ENCODE measurements at regions not wholly inside any gene's neighbourhood (a gene's known extent, or its start where the extent isn't known, plus 50 kb on each side); places are given as distances from the start of the nearest gene placed in this dataset.

DNA sequence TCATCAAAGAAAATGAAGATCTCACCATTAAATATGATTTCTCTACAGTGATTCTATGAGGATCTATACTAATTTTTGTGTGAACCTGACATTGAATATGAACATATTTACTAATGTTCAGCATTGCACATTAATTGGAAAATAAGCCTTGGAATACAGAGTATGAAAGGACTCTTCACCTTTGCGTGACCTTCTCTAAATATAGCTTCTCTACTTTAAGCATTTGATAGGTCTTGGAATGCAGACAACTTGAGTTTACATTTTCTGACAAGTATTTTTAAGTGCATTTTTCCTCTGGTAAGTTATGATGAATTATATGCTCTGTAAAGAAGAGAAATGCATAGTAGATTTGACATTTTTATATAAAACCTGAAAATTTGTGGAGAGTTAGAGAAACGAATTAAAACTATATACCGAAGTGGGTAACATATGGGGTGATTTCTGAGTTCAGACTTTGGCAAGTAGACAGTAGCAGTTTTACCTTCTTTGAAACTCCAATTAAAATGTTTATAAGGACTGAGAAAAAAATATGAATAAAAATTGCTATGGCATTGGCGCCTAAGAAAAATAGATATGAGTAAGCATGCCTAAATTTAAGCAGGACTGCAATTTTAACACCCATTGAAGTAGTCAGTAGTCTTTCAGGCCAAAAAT, 371.9 kb downstream of the GABRG1 start:
- TF ChIP-seq TCF12 (IDR thresholded peaks at IDR 0.05; ENCODE audit: low read depth) = no peak
- TF ChIP-seq EP300 (IDR thresholded peaks at IDR 0.05; ENCODE audit: borderline replicate concordance) = no peak
- TF ChIP-seq, protein P1, sequence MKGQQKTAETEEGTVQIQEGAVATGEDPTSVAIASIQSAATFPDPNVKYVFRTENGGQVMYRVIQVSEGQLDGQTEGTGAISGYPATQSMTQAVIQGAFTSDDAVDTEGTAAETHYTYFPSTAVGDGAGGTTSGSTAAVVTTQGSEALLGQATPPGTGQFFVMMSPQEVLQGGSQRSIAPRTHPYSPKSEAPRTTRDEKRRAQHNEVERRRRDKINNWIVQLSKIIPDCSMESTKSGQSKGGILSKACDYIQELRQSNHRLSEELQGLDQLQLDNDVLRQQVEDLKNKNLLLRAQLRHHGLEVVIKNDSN (IDR thresholded peaks at IDR 0.05) = no peak
- TF ChIP-seq MAX (IDR thresholded peaks at IDR 0.05) = no peak
- no peak for TF ChIP-seq EGR1 (IDR thresholded peaks at IDR 0.05)
- TF ChIP-seq, protein P2, sequence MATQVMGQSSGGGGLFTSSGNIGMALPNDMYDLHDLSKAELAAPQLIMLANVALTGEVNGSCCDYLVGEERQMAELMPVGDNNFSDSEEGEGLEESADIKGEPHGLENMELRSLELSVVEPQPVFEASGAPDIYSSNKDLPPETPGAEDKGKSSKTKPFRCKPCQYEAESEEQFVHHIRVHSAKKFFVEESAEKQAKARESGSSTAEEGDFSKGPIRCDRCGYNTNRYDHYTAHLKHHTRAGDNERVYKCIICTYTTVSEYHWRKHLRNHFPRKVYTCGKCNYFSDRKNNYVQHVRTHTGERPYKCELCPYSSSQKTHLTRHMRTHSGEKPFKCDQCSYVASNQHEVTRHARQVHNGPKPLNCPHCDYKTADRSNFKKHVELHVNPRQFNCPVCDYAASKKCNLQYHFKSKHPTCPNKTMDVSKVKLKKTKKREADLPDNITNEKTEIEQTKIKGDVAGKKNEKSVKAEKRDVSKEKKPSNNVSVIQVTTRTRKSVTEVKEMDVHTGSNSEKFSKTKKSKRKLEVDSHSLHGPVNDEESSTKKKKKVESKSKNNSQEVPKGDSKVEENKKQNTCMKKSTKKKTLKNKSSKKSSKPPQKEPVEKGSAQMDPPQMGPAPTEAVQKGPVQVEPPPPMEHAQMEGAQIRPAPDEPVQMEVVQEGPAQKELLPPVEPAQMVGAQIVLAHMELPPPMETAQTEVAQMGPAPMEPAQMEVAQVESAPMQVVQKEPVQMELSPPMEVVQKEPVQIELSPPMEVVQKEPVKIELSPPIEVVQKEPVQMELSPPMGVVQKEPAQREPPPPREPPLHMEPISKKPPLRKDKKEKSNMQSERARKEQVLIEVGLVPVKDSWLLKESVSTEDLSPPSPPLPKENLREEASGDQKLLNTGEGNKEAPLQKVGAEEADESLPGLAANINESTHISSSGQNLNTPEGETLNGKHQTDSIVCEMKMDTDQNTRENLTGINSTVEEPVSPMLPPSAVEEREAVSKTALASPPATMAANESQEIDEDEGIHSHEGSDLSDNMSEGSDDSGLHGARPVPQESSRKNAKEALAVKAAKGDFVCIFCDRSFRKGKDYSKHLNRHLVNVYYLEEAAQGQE (IDR thresholded peaks at IDR 0.05; ENCODE audit: low read depth) = no peak
- TF ChIP-seq RAD21 (IDR thresholded peaks at IDR 0.05; ENCODE audit: low read depth) = no peak
- no peak for TF ChIP-seq TAF1 (IDR thresholded peaks at IDR 0.05; ENCODE audit: low read depth)
- no peak for TF ChIP-seq YY1 (IDR thresholded peaks at IDR 0.05; ENCODE audit: low read depth)

DNA sequence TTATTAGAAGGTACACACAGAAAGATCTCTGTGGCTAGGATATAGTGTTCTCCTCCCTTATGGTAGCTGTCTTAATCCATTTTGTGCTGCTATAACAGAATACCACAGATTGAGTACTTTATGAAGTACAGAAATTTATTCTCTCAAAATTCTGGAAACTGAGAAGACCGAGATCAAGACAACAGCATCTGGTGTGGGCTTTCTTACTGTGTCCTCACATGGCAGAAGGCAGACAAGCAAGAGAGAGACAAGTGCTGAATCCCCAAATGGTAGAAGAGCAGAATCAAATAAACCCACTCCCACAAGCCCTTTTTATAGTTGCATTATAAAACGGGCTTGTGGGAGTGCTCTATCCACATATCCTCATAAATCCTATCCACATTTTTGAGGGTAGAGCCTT, 373.1 kb downstream of the GABRG1 start:
- no peak for TF ChIP-seq TAF1 (IDR thresholded peaks at IDR 0.05; ENCODE audit: low read depth)
- no peak for TF ChIP-seq TCF12 (IDR thresholded peaks at IDR 0.05; ENCODE audit: low read depth)
- no peak for TF ChIP-seq MAX (IDR thresholded peaks at IDR 0.05)
- TF ChIP-seq EGR1 (IDR thresholded peaks at IDR 0.05) = no peak
- no peak for TF ChIP-seq EP300 (IDR thresholded peaks at IDR 0.05; ENCODE audit: borderline replicate concordance)
- no peak for TF ChIP-seq ZBTB7A (IDR thresholded peaks at IDR 0.05; ENCODE audit: low read depth)
- TF ChIP-seq CEBPB (IDR thresholded peaks at IDR 0.05) = no peak
- TF ChIP-seq, protein P1 (IDR thresholded peaks at IDR 0.05) = no peak
- TF ChIP-seq CREB1 (IDR thresholded peaks at IDR 0.05; ENCODE audit: low read depth) = no peak
- TF ChIP-seq RAD21 (IDR thresholded peaks at IDR 0.05; ENCODE audit: low read depth) = no peak
- TF ChIP-seq TEAD4 (IDR thresholded peaks at IDR 0.05) = no peak
- TF ChIP-seq, protein P2 (IDR thresholded peaks at IDR 0.05; ENCODE audit: low read depth) = no peak
- no peak for TF ChIP-seq FOXM1 (IDR thresholded peaks at IDR 0.05; ENCODE audit: borderline replicate concordance, low read depth)
- TF ChIP-seq NFIC (IDR thresholded peaks at IDR 0.05) = no peak
- no peak for TF ChIP-seq YY1 (IDR thresholded peaks at IDR 0.05; ENCODE audit: low read depth)

GRCh38 chr4:45745741-45746140, 378.1 kb downstream of the GABRG1 start:
- TF ChIP-seq EP300 (IDR thresholded peaks at IDR 0.05; ENCODE audit: borderline replicate concordance) (no peak), TEAD4 (IDR thresholded peaks at IDR 0.05) (no peak), MAX (IDR thresholded peaks at IDR 0.05) (no peak), NFIC (IDR thresholded peaks at IDR 0.05) (no peak), EGR1 (IDR thresholded peaks at IDR 0.05) (no peak), YY1 (IDR thresholded peaks at IDR 0.05; ENCODE audit: low read depth) (no peak), CEBPB (IDR thresholded peaks at IDR 0.05) (no peak), RAD21 (IDR thresholded peaks at IDR 0.05; ENCODE audit: low read depth) (no peak), ZBTB7A (IDR thresholded peaks at IDR 0.05; ENCODE audit: low read depth) (no peak), TAF1 (IDR thresholded peaks at IDR 0.05; ENCODE audit: low read depth) (no peak), TCF12 (IDR thresholded peaks at IDR 0.05; ENCODE audit: low read depth) (no peak), FOXM1 (IDR thresholded peaks at IDR 0.05; ENCODE audit: borderline replicate concordance, low read depth) (no peak)
- TF ChIP-seq, protein P2 (IDR thresholded peaks at IDR 0.05; ENCODE audit: low read depth) = no peak
- TF ChIP-seq, protein P1 (IDR thresholded peaks at IDR 0.05) = no peak

Data from Ishikawa (cell line).